Urinary bladder (tissue), 3 donors: ENCODE measurements at regions not wholly inside any gene's neighbourhood (a gene's known extent, or its start where the extent isn't known, plus 50 kb on each side); places are given as distances from the start of the nearest gene placed in this dataset.

Source experiments
- DNase-seq: peaks from one replicate; pipeline ENCODE4 v3.0.0-alpha.2; 2015; ENCODE audit errors: extremely low spot score
- H3K27ac ChIP-seq: one replicate; pipeline ENCODE4 v1.5.1; 2013; ENCODE audit warnings: low read depth, mild to moderate bottlenecking, moderate library complexity
- H3K36me3 ChIP-seq: one replicate; pipeline ENCODE4 v1.6.1; 2013; ENCODE audit warnings: mild to moderate bottlenecking, moderate library complexity; ENCODE audit not compliant: insufficient read depth
- H3K4me1 ChIP-seq: one replicate; pipeline ENCODE4 v1.6.1; 2013; ENCODE audit warnings: mild to moderate bottlenecking, moderate library complexity; ENCODE audit not compliant: insufficient read depth
- H3K4me3 ChIP-seq: one replicate; pipeline ENCODE4 v1.5.1; 2013; ENCODE audit warnings: low read depth, low read length
- WGBS: extraction: QIAGEN DNeasy Blood & Tissue Kit; methylation state at CpG from one replicate; pipeline ENCODE4 v1.1.7; 2013; 5-methylcytosine and 5-hydroxymethylcytosine counted together
- donor health status: healthy with polysubstance abuse.
- donor health status: healthy.

- Histone ChIP-seq H3K36me3 (no peaks in the 10 kb centered on the region), H3K4me3 (no peak overlapping the region), H3K4me1 (no peaks in the 10 kb centered on the region), H3K27ac (no peak overlapping the region)
- no peak for DNase-seq
- WGBS, result 67% methylated on average over 2 of the region's 2 CpGs
Measured at GRCh38 chr7:117986645-117987269, 113.5 kb upstream of the CTTNBP2 start.

GRCh38 chr7:117990834-117991233 is 117.6 kb upstream of the CTTNBP2 start:
- no peaks in the 10 kb centered on the region for H3K4me1 ChIP-seq
- no peak overlapping the region for H3K27ac ChIP-seq
- H3K36me3 ChIP-seq, result no peaks in the 10 kb centered on the region
- H3K4me3 ChIP-seq, result no peak overlapping the region
- DNase-seq, result no peak

GRCh38 chr7:117992635-117993376 is 119.6 kb upstream of the CTTNBP2 start:
- Histone ChIP-seq H3K27ac (no peak overlapping the region), H3K36me3 (no peaks in the 10 kb centered on the region), H3K4me1 (no peaks in the 10 kb centered on the region), H3K4me3 (no peak overlapping the region)
- no peak for DNase-seq
- WGBS, result 94% methylated on average over 1 of the region's 1 CpG

GRCh38 chr7:117993377-117994003 is 120.2 kb upstream of the CTTNBP2 start:
- DNase-seq, result no peak
- Histone ChIP-seq H3K4me3 (no peak overlapping the region), H3K36me3 (no peaks in the 10 kb centered on the region), H3K27ac (no peak overlapping the region), H3K4me1 (no peaks in the 10 kb centered on the region)

- H3K4me3 ChIP-seq, result no peak overlapping the region
- no peaks in the 10 kb centered on the region for H3K36me3 ChIP-seq
- 89% methylated on average over 8 of the region's 8 CpGs for WGBS
- no peak overlapping the region for H3K27ac ChIP-seq
- DNase-seq, result no peak
- H3K4me1 ChIP-seq, result no peaks in the 10 kb centered on the region
Measured at GRCh38 chr7:117995850-117996650, 122.8 kb upstream of the CTTNBP2 start.

- Histone ChIP-seq H3K27ac (no peak overlapping the region), H3K4me1 (no peaks in the 10 kb centered on the region), H3K36me3 (no peaks in the 10 kb centered on the region), H3K4me3 (no peak overlapping the region)
- no peak for DNase-seq
- WGBS, result 73% methylated on average over 7 of the region's 7 CpGs
Measured at GRCh38 chr7:117997862-117998825, 124.9 kb upstream of the CTTNBP2 start.

- Histone ChIP-seq H3K27ac (no peak overlapping the region), H3K4me1 (no peaks in the 10 kb centered on the region), H3K36me3 (no peaks in the 10 kb centered on the region), H3K4me3 (no peak overlapping the region)
- WGBS, result 81% methylated on average over 6 of the region's 6 CpGs
- no peak for DNase-seq
Measured at GRCh38 chr7:118000480-118001202, 127.4 kb upstream of the CTTNBP2 start.

- Histone ChIP-seq H3K36me3 (no peaks in the 10 kb centered on the region), H3K4me3 (no peak overlapping the region), H3K4me1 (no peaks in the 10 kb centered on the region), H3K27ac (no peak overlapping the region)
- no peak for DNase-seq
- WGBS, result 39% methylated on average over 1 of the region's 1 CpG
Measured at GRCh38 chr7:118003476-118003875, 130.2 kb upstream of the CTTNBP2 start.

GRCh38 chr7:118005026-118005425 is 131.8 kb upstream of the CTTNBP2 start:
- H3K36me3 ChIP-seq, result no peaks in the 10 kb centered on the region
- H3K27ac ChIP-seq, result no peak overlapping the region
- 40% methylated on average over 4 of the region's 4 CpGs for WGBS
- no peak for DNase-seq
- no peaks in the 10 kb centered on the region for H3K4me1 ChIP-seq
- H3K4me3 ChIP-seq, result no peak overlapping the region

GRCh38 chr7:118006979-118007378 is 133.7 kb upstream of the CTTNBP2 start:
- WGBS, result 66% methylated on average over 5 of the region's 5 CpGs
- Histone ChIP-seq H3K36me3 (no peaks in the 10 kb centered on the region), H3K27ac (no peak overlapping the region), H3K4me3 (no peak overlapping the region), H3K4me1 (no peaks in the 10 kb centered on the region)
- no peak for DNase-seq

GRCh38 chr7:118009419-118009818 is 136.2 kb upstream of the CTTNBP2 start:
- Histone ChIP-seq H3K4me3 (no peak overlapping the region), H3K36me3 (no peaks in the 10 kb centered on the region), H3K4me1 (no peaks in the 10 kb centered on the region), H3K27ac (no peak overlapping the region)
- 89% methylated on average over 2 of the region's 2 CpGs for WGBS
- DNase-seq, result no peak

GRCh38 chr7:118011652-118012051 is 138.4 kb upstream of the CTTNBP2 start:
- Histone ChIP-seq H3K36me3 (no peaks in the 10 kb centered on the region), H3K4me1 (no peaks in the 10 kb centered on the region), H3K27ac (no peak overlapping the region), H3K4me3 (no peak overlapping the region)
- 92% methylated on average over 3 of the region's 3 CpGs for WGBS
- no peak for DNase-seq
